B cell (primary cell): ENCODE measurements at regions not wholly inside any gene's neighbourhood (a gene's known extent, or its start where the extent isn't known, plus 50 kb on each side); places are given as distances from the start of the nearest gene placed in this dataset.

ENCODE experiments used
- EZH2 ChIP-seq: IDR thresholded peaks from 2 replicates; pipeline ENCODE4 v1.6.1; 2012; ENCODE audit warnings: borderline replicate concordance, low read depth, mild to moderate bottlenecking, moderate library complexity, low read length; ENCODE audit not compliant: insufficient read depth, poor library complexity, severe bottlenecking
- TF ChIP-seq, protein P1 (sequence below): fragments of 200-600 bp; IDR thresholded peaks from one replicate; pipeline ENCODE4 v1.8.0; 2022; ENCODE audit warnings: antibody characterized with exemption, mild to moderate bottlenecking

DNA sequence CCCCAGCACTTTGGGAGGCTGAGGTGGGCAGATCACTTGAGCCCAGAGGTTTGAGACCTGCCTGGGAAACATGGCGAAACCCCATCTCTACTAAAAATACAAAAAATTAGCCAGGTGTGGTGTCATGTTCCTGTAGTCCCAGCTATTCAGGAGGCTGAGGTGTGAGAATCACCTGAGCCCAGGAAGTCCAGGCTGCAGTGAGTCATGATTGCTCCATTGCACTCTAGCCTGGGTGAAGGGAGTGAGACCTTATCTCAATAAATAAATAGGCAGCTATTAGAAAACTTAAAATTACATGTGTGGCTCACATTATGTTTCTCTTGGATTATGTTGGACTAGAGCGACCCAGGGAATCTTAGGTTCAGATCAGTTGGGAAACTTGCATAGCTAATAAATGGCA, 69.7 kb downstream of the RPLP1 start:
- TF ChIP-seq, protein P1, sequence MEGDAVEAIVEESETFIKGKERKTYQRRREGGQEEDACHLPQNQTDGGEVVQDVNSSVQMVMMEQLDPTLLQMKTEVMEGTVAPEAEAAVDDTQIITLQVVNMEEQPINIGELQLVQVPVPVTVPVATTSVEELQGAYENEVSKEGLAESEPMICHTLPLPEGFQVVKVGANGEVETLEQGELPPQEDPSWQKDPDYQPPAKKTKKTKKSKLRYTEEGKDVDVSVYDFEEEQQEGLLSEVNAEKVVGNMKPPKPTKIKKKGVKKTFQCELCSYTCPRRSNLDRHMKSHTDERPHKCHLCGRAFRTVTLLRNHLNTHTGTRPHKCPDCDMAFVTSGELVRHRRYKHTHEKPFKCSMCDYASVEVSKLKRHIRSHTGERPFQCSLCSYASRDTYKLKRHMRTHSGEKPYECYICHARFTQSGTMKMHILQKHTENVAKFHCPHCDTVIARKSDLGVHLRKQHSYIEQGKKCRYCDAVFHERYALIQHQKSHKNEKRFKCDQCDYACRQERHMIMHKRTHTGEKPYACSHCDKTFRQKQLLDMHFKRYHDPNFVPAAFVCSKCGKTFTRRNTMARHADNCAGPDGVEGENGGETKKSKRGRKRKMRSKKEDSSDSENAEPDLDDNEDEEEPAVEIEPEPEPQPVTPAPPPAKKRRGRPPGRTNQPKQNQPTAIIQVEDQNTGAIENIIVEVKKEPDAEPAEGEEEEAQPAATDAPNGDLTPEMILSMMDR: no peak
- no peak for TF ChIP-seq EZH2
